NCI-H2227 treated with DMSO at 0.1 percent for 48 hours (cell line): ENCODE measurements at regions not wholly inside any gene's neighbourhood (a gene's known extent, or its start where the extent isn't known, plus 50 kb on each side); places are given as distances from the start of the nearest gene placed in this dataset.
A peak's percentile ranks its signal among the peaks of the same experiment; 100 is the strongest.
"Not testable (repeated sequence)": the region's sequence is repeated elsewhere in the genome, so short reads cannot be mapped to it uniquely, and the experiment has no call there.

Experiments used
- DNase-seq: peaks from one replicate; lab custom pipeline; 2025; lab: John Stamatoyannopoulos, UW

GRCh38 chr3:19825193-19825592, 108.8 kb downstream of the EFHB start:
- peak; percentile 3 for DNase-seq

GRCh38 chr3:19822805-19823204, 111.2 kb downstream of the EFHB start:
- no peak for DNase-seq

- no peak for DNase-seq
Observed at GRCh38 chr3:19816631-19817030, 117.4 kb downstream of the EFHB start.

GRCh38 chr3:19815805-19816204, 118.2 kb downstream of the EFHB start:
- no peak for DNase-seq

GRCh38 chr3:19813743-19814142, 120.3 kb downstream of the EFHB start:
- DNase-seq, result not testable (repeated sequence)

GRCh38 chr3:19811689-19812088, 122.3 kb downstream of the EFHB start:
- DNase-seq, result no peak

GRCh38 chr3:19808834-19809233, 125.2 kb downstream of the EFHB start:
- DNase-seq, result no peak

GRCh38 chr3:19799887-19800286, 134.1 kb downstream of the EFHB start:
- no peak for DNase-seq

GRCh38 chr3:19799115-19799514, 134.9 kb downstream of the EFHB start:
- DNase-seq, result no peak

GRCh38 chr3:19798324-19798723, 135.7 kb downstream of the EFHB start:
- DNase-seq, result no peak

- DNase-seq, result no peak
Observed at GRCh38 chr3:19792388-19792787, 141.6 kb downstream of the EFHB start.

GRCh38 chr3:19775765-19776164, 158.3 kb downstream of the EFHB start:
- no peak for DNase-seq

- DNase-seq, result no peak
Observed at GRCh38 chr3:19769694-19770093, 164.3 kb downstream of the EFHB start.

GRCh38 chr3:19765954-19766353, 168.1 kb downstream of the EFHB start:
- DNase-seq, result no peak

GRCh38 chr3:19757773-19758172, 176.2 kb downstream of the EFHB start:
- DNase-seq, result no peak

- DNase-seq, result no peak
Observed at GRCh38 chr3:19749448-19750017, 184.5 kb downstream of the EFHB start.

- no peak for DNase-seq
Observed at GRCh38 chr3:19748782-19749447, 185.1 kb downstream of the EFHB start.

- no peak for DNase-seq
Observed at GRCh38 chr3:19744047-19744446, 190.0 kb downstream of the EFHB start.

- no peak for DNase-seq
Observed at GRCh38 chr3:19742935-19743334, 191.1 kb downstream of the EFHB start.

GRCh38 chr3:19739504-19739903, 194.5 kb downstream of the EFHB start:
- no peak for DNase-seq

GRCh38 chr3:19738846-19739245, 195.2 kb downstream of the EFHB start:
- no peak for DNase-seq

GRCh38 chr3:19735111-19735510, 198.9 kb downstream of the EFHB start:
- no peak for DNase-seq

- DNase-seq, result no peak
Observed at GRCh38 chr3:19734453-19734852, 199.6 kb downstream of the EFHB start.

- DNase-seq, result no peak
Observed at GRCh38 chr3:19725000-19725399, 209.0 kb downstream of the EFHB start.
